Right cardiac atrium (tissue), 5 donors: ENCODE measurements at regions not wholly inside any gene's neighbourhood (a gene's known extent, or its start where the extent isn't known, plus 50 kb on each side); places are given as distances from the start of the nearest gene placed in this dataset.

Source experiments
- ATAC-seq, 2 donors: fragments of 200-7000 bp; cut with Tn5 transposase; one replicate each; pipeline versions ENCODE4 v1.8.0 to v1.9.1; 2020; ENCODE audit warnings: moderate library complexity in 2 of 2, mild to moderate bottlenecking in 1 of 2
- DNase-seq, 3 donors: peaks; one replicate each; pipeline ENCODE4 v3.0.0-alpha.2; 2020
- H3K27ac ChIP-seq: one replicate; pipeline ENCODE4 v1.5.1; 2013; ENCODE audit warnings: mild to moderate bottlenecking, low read length, control low read depth, moderate library complexity
- H3K27me3 ChIP-seq: one replicate; pipeline ENCODE4 v1.6.1; 2013; ENCODE audit not compliant: control insufficient read depth, insufficient read depth
- H3K4me1 ChIP-seq: one replicate; pipeline ENCODE4 v1.6.1; 2013; ENCODE audit warnings: low read length; ENCODE audit not compliant: control insufficient read depth, insufficient read depth
- H3K4me3 ChIP-seq: one replicate; pipeline ENCODE4 v1.5.1; 2013; ENCODE audit warnings: low read length, control low read depth
- H3K9me3 ChIP-seq: one replicate; pipeline ENCODE4 v1.6.1; 2013; ENCODE audit warnings: low read length; ENCODE audit not compliant: control insufficient read depth
- WGBS: extraction: QIAGEN DNeasy Blood & Tissue Kit; methylation state at CpG from one replicate; pipeline ENCODE4 v1.1.7; 2013; 5-methylcytosine and 5-hydroxymethylcytosine counted together
- intact Hi-C, 4 donors: fragments of 100-400 bp; cut with DNase I; formaldehyde crosslinking; loops; one replicate each; pipeline versions ENCODE4 v1.11.0 to v1.14.0; 2022 to 2023
- donor health status: healthy with polysubstance abuse.
- donor health status: DM: no; HTN: yes; CAD: no.
- donor health status: DM: no; HTN: no; CAD: no.
- donor health status: DM: no; HTN: yes; CAD: no; lungs with severe emphysema.
- donor health status: DM: yes; HTN: yes; CAD: no.

DNA sequence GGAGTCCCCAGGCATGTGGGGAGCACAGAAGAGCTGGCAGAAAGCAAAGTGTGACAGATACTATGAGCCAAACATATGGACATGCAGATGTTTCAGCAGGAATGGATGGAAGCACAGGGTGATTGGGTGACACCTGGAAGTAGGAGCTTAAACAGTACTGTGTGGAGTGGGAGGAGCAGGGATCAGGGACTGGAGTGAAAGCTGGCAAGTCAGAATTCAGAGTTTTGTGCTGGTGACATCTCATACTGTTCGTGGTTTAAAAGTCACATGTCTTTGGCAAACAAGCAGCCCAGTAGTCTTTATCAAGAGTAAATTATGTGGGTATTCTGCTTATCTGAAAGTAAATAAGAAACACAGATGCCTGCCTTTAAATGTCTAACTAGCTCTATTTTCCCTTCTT lies 408.2 kb downstream of the COG6 start:
- H3K9me3 ChIP-seq = no peaks in the 10 kb centered on the region
- DNase-seq (no peak), ATAC-seq (no peak)
- intact Hi-C loops = loop anchor here in 1 of 4 donors (10.0 kb wide), 1 partner anchor 621 kb away; no protein-coding TSS in a partner anchor
- no peaks in the 10 kb centered on the region for H3K27me3 ChIP-seq
- no peak overlapping the region for H3K27ac ChIP-seq
- 33% methylated on average over 1 of the region's 1 CpG for WGBS
- no peak overlapping the region for H3K4me3 ChIP-seq
- peaks cover 5% of the 10 kb centered on the region for H3K4me1 ChIP-seq

DNA sequence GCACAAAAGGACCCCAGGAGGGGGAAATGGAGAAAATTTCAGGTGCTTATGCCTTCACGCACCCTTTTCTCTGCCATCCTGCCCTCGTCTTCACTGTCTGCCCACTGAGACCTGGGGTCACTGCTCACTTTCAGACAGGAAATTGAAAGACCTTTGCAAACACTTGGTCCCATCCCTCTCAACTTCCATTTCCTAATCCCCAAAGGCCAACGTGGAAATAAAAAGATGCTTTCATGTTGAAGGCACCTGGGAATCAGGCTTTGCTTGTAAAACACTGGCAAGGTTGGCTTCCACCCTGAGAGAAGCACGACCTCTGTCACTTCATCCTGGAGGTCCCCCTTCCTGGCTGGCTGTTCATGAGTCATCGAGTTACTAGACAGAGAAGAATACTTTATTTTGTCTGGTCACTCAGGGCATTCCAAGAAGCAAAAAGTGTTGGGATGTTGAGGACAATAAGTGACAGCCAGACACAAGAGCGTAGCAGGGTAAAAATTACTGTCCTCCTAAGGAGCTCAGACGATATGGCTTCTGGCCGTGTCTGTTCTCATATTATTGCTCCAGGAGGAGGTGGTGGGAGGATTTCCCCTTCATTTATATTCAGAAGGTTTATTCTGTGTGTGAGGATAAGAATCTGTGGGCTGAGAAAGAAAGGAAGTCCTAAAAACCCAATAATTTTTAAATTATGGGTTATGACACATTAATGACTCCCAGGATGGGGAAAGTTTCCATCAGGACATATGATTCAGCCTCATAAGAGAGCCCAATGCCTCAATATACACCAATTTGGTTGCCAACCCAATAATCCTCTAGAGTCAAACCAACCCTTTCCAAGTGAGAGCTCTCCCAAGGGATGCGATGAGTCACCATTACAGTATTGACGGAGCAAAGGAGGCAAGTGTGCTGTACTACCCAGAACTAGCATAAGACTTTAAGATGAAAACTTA lies 409.0 kb downstream of the COG6 start:
- Histone ChIP-seq H3K27me3 (no peaks in the 10 kb centered on the region), H3K4me1 (peaks cover 5% of the 10 kb centered on the region), H3K4me3 (no peak overlapping the region), H3K9me3 (no peaks in the 10 kb centered on the region), H3K27ac (no peak overlapping the region)
- 77% methylated on average over 10 of the region's 10 CpGs for WGBS
- intact Hi-C loops = loop anchor here (5.0 to 10.0 kb wide), 3 partner anchors 618 to 623 kb away; no protein-coding TSS in a partner anchor
- ATAC-seq (no peak), DNase-seq (peak in 1 of 3 donors; percentile 28)

DNA sequence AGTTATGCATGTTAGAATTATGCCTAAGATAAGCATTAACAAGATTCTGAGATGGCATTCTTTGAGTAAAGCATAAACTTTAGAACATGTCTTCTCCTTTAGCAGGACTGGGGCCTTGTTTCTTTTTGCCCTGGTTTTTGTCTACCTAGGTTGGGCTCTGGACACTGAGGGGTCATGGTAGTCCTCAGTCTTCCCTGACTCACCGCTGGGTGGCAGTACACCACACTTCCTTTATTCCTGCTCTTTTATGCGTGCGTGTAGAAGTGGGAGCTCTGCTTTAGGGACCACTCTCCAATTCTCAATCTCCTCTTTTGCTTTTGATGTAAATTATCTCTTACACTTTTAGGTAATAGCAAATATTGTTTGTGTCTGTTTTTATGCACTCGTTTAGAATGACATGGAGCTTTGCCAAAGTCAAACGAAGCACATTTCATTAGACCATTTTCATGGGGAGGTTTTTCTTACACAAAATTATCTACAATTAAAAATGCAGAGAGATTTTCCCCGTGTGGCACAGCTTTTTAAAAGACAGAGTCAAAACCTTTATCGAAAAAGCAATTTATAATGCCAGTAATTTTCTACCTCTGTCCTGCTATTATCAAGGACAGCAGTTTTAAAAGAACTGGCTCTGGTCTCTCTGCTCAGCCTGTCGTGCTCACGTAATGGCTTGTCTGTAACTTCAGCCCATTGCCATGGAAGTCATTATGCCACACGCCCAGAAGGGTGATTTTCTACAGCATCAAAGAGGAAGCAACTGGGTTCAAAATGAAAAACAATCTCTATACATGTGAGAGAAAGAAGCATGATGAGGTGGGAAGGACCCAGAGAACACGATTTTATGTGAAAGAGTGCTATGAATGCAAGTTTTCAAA lies 413.9 kb downstream of the COG6 start:
- no peaks in the 10 kb centered on the region for H3K9me3 ChIP-seq
- intact Hi-C loops = loop anchor here (5.0 to 10.0 kb wide), 3 partner anchors 613 to 618 kb away; no protein-coding TSS in a partner anchor
- no peaks in the 10 kb centered on the region for H3K4me1 ChIP-seq
- H3K27ac ChIP-seq = peak overlapping the region; percentile 24
- 24% methylated on average over 11 of the region's 11 CpGs for WGBS
- peak; percentile 92 for ATAC-seq
- no peak overlapping the region for H3K4me3 ChIP-seq
- no peaks in the 10 kb centered on the region for H3K27me3 ChIP-seq
- peak; percentile 77 to 91 (median 87) for DNase-seq

DNA sequence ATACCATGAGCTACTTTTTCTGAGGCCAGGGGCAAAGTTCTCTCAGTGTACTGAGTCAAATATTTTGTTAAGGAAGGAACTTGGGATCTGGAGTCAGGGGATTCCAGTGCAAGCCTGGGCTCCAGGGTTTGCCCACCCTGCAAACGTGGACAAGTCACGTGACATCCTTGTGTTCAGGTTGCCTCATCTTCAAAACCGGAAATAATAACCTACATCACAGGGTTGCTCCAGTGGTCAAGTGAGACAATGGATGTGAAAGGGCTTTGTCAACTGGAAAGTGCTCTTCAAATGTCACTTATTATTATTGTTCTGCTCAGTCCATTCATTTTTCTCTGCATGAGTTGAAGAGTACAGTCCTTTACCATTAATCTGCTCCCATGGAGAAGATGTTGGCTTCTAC lies 414.9 kb downstream of the COG6 start:
- no peak overlapping the region for H3K27ac ChIP-seq
- 84% methylated on average over 3 of the region's 3 CpGs for whole genome bisulfite sequencing

DNA sequence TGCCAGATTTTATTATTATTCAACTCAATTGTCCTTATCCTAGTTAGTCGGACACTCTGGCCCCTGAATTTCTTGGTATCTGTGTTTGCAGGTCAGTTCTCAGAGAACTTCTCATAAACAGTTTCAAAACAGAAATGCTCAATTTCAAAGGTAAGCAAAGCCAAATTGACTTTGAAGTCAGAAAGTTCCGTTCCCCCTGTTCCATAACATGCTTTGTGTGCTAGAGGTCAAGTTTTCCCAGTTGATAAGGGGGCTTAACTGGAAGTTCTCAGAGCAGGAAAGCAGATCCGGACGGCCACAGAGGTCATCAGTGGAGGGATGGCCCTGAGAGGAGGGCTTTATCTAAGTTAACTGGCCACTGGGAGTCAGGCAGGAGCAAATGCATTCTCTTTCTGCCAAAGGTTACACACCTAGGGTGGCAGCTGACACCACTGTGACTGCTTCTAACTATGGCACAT lies 417.2 kb downstream of the COG6 start:
- Histone ChIP-seq H3K9me3 (no peaks in the 10 kb centered on the region), H3K4me1 (no peaks in the 10 kb centered on the region), H3K27ac (no peak overlapping the region), H3K27me3 (no peaks in the 10 kb centered on the region), H3K4me3 (no peak overlapping the region)
- peak in 1 of 2 donors; percentile 74 for ATAC-seq
- intact Hi-C loops = no loop called here
- WGBS = 84% methylated on average over 4 of the region's 4 CpGs
- no peak for DNase-seq

More for the DNA sequence above, 414.9 kb downstream of the COG6 start:
- no peak for DNase-seq
- H3K27me3 ChIP-seq = no peaks in the 10 kb centered on the region
- intact Hi-C loops = no loop called here
- ATAC-seq = no peak
- H3K4me3 ChIP-seq = no peak overlapping the region
- H3K9me3 ChIP-seq = no peaks in the 10 kb centered on the region
- no peaks in the 10 kb centered on the region for H3K4me1 ChIP-seq

DNA sequence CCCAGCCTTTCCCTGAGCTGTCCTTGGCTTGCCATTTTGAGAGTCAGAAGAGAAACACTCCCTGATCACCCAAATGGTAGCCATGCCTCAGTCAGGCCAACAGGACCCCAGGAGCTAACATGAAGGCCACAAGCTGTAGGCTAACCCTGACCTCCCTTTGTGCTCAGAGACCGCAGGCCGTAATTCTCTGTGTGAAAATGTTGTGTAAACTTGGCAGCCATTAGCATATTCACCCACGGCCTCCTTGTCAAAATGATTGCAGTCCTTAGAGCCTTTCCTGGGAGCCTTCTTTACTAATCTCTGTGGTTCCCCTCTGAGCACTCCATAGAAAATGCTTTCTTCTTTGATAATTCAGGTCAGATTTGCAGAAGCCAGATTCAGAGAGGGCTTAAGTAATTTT lies 418.9 kb downstream of the COG6 start:
- peak overlapping the region; percentile 2 for H3K27ac ChIP-seq
- intact Hi-C loops = no loop called here
- WGBS = 60% methylated on average over 3 of the region's 3 CpGs
- peak; percentile 65 to 74 for ATAC-seq
- peak in 1 of 3 donors; percentile 22 for DNase-seq
- no peaks in the 10 kb centered on the region for H3K9me3 ChIP-seq
- H3K4me1 ChIP-seq = no peaks in the 10 kb centered on the region
- H3K4me3 ChIP-seq = no peak overlapping the region
- no peaks in the 10 kb centered on the region for H3K27me3 ChIP-seq

DNA sequence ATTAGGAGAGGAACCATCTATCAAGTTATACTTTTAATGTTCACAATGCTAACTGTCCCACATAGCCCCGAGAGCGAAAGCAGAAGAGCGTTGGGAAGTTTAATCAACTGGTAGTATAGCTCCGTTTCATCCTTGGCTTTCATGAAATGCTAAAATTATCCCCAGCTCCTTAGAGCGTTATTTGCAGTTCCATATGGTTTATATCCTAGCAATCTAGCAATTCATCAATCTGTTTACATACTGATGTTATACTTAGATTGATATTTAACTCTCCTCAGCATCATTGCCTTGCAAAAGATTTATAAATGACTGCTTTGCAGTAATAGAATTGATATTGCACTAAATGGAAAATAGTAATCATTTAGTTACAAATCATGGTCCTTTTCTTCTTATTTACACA lies 419.8 kb downstream of the COG6 start:
- Histone ChIP-seq H3K27ac (no peak overlapping the region), H3K4me3 (no peak overlapping the region), H3K27me3 (no peaks in the 10 kb centered on the region), H3K9me3 (no peaks in the 10 kb centered on the region), H3K4me1 (no peaks in the 10 kb centered on the region)
- DNase-seq (no peak), ATAC-seq (no peak)
- 93% methylated on average over 5 of the region's 5 CpGs for WGBS
- intact Hi-C loops = no loop called here

DNA sequence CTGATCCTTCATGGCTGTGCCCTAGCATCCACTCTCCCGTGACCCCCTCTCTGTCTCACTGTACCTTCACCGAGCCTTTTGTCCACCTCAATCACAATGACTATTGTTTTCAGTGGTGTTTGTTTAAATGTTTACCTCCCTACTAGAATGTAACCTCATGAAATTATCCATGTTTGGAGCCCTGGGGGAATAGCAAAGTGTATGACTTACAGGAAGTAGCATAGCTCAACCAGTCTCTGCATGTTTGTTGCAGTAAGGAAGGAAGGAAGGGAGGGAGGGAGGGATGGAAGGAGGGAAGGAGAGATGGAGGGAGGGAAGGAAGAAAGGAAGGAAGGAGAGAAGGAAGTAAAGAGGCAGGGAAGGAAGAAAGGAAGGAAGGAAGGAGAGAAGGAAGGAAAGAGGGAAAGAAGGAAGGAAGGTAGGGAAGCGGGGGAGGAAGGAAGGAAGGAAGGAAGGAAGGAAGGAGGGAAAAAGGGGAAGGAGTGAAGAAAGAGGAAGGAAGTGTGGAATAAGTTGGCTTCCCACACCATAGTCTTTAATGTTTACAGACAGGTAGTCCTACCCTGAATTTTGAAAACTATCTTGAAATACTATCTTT lies 421.4 kb downstream of the COG6 start:
- WGBS = 84% methylated on average over 3 of the region's 3 CpGs
- H3K4me1 ChIP-seq = no peaks in the 10 kb centered on the region
- no peaks in the 10 kb centered on the region for H3K9me3 ChIP-seq
- H3K4me3 ChIP-seq = no peak overlapping the region
- DNase-seq (no peak), ATAC-seq (no peak)
- H3K27ac ChIP-seq = no peak overlapping the region
- intact Hi-C loops = no loop called here
- H3K27me3 ChIP-seq = no peaks in the 10 kb centered on the region

DNA sequence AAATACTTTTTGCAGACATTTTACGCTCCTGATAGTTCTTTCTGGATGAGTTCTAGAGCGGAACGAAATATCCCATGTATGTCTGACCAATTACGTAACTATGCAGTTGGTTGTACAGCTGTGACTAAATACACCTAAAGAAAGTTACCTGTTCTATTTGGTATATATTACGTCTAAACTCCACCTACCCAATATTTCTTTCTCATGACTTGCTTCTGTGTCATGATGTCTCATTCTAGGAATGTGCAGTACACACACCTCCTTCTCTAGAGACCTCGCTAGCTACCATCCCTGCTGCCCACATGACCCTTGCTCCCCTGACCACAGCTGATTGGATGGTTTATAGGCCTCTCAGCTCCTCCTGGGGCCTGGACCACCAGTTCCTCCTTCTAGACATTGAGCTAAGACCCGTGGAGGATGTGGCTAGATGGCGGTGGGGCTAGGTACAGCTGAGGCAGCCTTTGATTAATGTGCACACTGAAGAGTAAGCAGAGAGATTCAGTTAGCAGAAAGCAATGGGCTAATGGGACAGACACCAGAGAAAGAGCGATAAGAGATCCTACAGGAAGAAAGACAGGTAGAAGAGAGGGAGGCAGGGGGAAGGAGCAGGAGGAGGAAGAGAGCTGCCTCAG lies 422.1 kb downstream of the COG6 start:
- WGBS = 97% methylated on average over 9 of the region's 9 CpGs
- Histone ChIP-seq H3K27ac (no peak overlapping the region), H3K4me1 (no peaks in the 10 kb centered on the region), H3K4me3 (no peak overlapping the region), H3K27me3 (no peaks in the 10 kb centered on the region), H3K9me3 (no peaks in the 10 kb centered on the region)
- no peak for DNase-seq
- ATAC-seq = no peak
- intact Hi-C loops = no loop called here

DNA sequence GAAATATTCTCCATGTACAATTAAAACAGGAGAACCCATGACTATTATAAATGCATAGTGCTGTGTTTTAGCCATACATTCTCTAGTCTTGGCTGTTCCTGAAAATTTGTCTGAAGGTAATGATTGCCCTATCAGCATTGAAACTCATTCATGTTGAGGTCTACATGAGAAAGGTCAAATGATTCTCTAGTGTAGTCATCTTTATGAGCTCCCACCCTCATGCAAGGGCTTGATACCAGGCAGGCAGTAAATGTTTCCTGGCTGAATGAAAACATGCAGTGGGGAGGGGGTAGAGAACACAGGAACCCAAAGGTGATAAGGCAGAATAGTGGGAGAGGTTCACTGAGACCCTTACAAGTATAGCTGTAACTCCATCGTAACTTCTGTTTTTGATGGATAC lies 424.3 kb downstream of the COG6 start:
- Histone ChIP-seq H3K27me3 (no peaks in the 10 kb centered on the region), H3K4me1 (peaks cover 2% of the 10 kb centered on the region), H3K4me3 (no peak overlapping the region), H3K27ac (no peak overlapping the region), H3K9me3 (no peaks in the 10 kb centered on the region)
- intact Hi-C loops = no loop called here
- ATAC-seq (no peak), DNase-seq (no peak)
- 98% methylated on average over 1 of the region's 1 CpG for WGBS
